ENCODE measurements at regions not wholly inside any gene's neighbourhood (a gene's known extent, or its start where the extent isn't known, plus 50 kb on each side); places are given as distances from the start of the nearest gene placed in this dataset.
"Not testable (repeated sequence)": the region's sequence is repeated elsewhere in the genome, so short reads cannot be mapped to it uniquely, and the experiment has no call there.

GRCh38 chr3:88000853-88001252 is 58.0 kb downstream of the CGGBP1 start:
- DNase-seq: peak; percentile 33 to 34

- DNase-seq: no peak
These were observed 60.8 kb downstream of the CGGBP1 start for GRCh38 chr3:87997966-87998365.

GRCh38 chr3:87997298-87997697 is 61.5 kb downstream of the CGGBP1 start:
- DNase-seq: peak; percentile 26 to 57

GRCh38 chr3:87996882-87997281 is 61.9 kb downstream of the CGGBP1 start:
- DNase-seq: no peak

- no peak for DNase-seq
These were observed 65.2 kb downstream of the CGGBP1 start for GRCh38 chr3:87993566-87993965.

GRCh38 chr3:87987952-87988351 is 70.9 kb downstream of the CGGBP1 start:
- no peak for DNase-seq

GRCh38 chr3:87982421-87982820 is 76.4 kb downstream of the CGGBP1 start:
- no peak for DNase-seq

GRCh38 chr3:87979527-87979926 is 79.3 kb downstream of the CGGBP1 start:
- DNase-seq: no peak

GRCh38 chr3:87977765-87978164 is 81.0 kb downstream of the CGGBP1 start:
- no peak for DNase-seq

GRCh38 chr3:87975716-87976115 is 83.1 kb downstream of the CGGBP1 start:
- no peak for DNase-seq

GRCh38 chr3:87973906-87974305 is 84.9 kb downstream of the CGGBP1 start:
- no peak for DNase-seq

GRCh38 chr3:87969620-87970019 is 89.2 kb downstream of the CGGBP1 start:
- no peak for DNase-seq

- no peak for DNase-seq
These were observed 90.1 kb downstream of the CGGBP1 start for GRCh38 chr3:87968668-87969067.

- DNase-seq: no peak
These were observed 100.5 kb downstream of the CGGBP1 start for GRCh38 chr3:87958289-87958688.

GRCh38 chr3:87957575-87957974 is 101.2 kb downstream of the CGGBP1 start:
- DNase-seq: no peak

GRCh38 chr3:87949879-87950208 is 109.0 kb downstream of the CGGBP1 start:
- DNase-seq: no peak

GRCh38 chr3:87949189-87949878 is 109.5 kb downstream of the CGGBP1 start:
- no peak for DNase-seq

- not testable (repeated sequence) for DNase-seq
These were observed 112.8 kb downstream of the CGGBP1 start for GRCh38 chr3:87946007-87946406.

- not testable (repeated sequence) for DNase-seq
These were observed 116.5 kb downstream of the CGGBP1 start for GRCh38 chr3:87942256-87942655.

- DNase-seq: no peak
These were observed 134.3 kb downstream of the CGGBP1 start for GRCh38 chr3:87924485-87924884.

GRCh38 chr3:87920549-87920948 is 138.3 kb downstream of the CGGBP1 start:
- DNase-seq: no peak

- no peak for DNase-seq
These were observed 157.7 kb downstream of the CGGBP1 start for GRCh38 chr3:87901141-87901540.

- no peak for DNase-seq
These were observed 158.7 kb downstream of the CGGBP1 start for GRCh38 chr3:87900061-87900460.

GRCh38 chr3:87898971-87899370 is 159.8 kb downstream of the CGGBP1 start:
- no peak for DNase-seq

- no peak for DNase-seq
These were observed 162.8 kb downstream of the CGGBP1 start for GRCh38 chr3:87895983-87896382.

Data from CD4-positive, alpha-beta T cell treated with Interleukin-4 for 1 hour (primary cell).